Upper lobe of left lung (tissue), 6 donors: ENCODE measurements at regions not wholly inside any gene's neighbourhood (a gene's known extent, or its start where the extent isn't known, plus 50 kb on each side); places are given as distances from the start of the nearest gene placed in this dataset.
"Not testable (repeated sequence)": the region's sequence is repeated elsewhere in the genome, so short reads cannot be mapped to it uniquely, and the experiment has no call there.

Experiments
- ATAC-seq, 2 donors: fragments of 200-7000 bp; cut with Tn5 transposase; one replicate each; pipeline ENCODE4 v1.9.1; 2022; ENCODE audit warnings: mild to moderate bottlenecking in 2 of 2, moderate library complexity in 2 of 2; ENCODE audit not compliant: low FRiP score in 2 of 2
- DNase-seq, 2 donors: peaks; one replicate each; pipeline ENCODE4 v3.0.0-alpha.2; 2019 to 2020
- H3K27ac ChIP-seq, 4 donors: fragments of 200-600 bp; sonication (generic); one replicate each; pipeline ENCODE4 v1.5.1; 2016 to 2019
- H3K27me3 ChIP-seq, 4 donors: fragments of 200-600 bp; sonication (generic); one replicate each; pipeline ENCODE4 v1.5.1; 2017 to 2019
- H3K36me3 ChIP-seq, 4 donors: fragments of 200-600 bp; sonication (generic); one replicate each; pipeline ENCODE4 v1.5.1; 2016 to 2019
- H3K4me1 ChIP-seq, 4 donors: fragments of 200-600 bp; sonication (generic); one replicate each; pipeline ENCODE4 v1.5.1; 2018 to 2019
- H3K4me3 ChIP-seq, 4 donors: fragments of 200-600 bp; sonication (generic); one replicate each; pipeline ENCODE4 v1.5.1; 2017 to 2019; ENCODE audit warnings: mild to moderate bottlenecking in 2 of 4, moderate library complexity in 1 of 4
- H3K9me3 ChIP-seq, 4 donors: fragments of 200-600 bp; sonication (generic); one replicate each; pipeline ENCODE4 v1.5.1; 2018 to 2019
- EP300 ChIP-seq, 4 donors: sonication (generic); formaldehyde crosslinking; IDR thresholded peaks; one replicate each; pipeline ENCODE4 v1.5.1; 2017; ENCODE audit warnings: antibody characterized with exemption in 4 of 4, control low read depth in 2 of 4
- POLR2A ChIP-seq, 4 donors: fragments of 450-650 bp; IDR thresholded peaks; one replicate each; pipeline ENCODE4 v1.5.1; 2016 to 2017; ENCODE audit warnings: antibody characterized with exemption in 4 of 4, mild to moderate bottlenecking in 2 of 4
- POLR2AphosphoS5 ChIP-seq, 2 donors: sonication (generic); formaldehyde crosslinking; IDR thresholded peaks; one replicate each; pipeline ENCODE4 v1.5.1; 2017; ENCODE audit warnings: antibody characterized with exemption in 2 of 2
- WGBS, 2 donors: methylation state at CpG; one replicate each; pipeline ENCODE4 v1.1.5; 2017 to 2018; 5-methylcytosine and 5-hydroxymethylcytosine counted together
- TF ChIP-seq, protein P1 (sequence below), 6 experiments: fragments of 450-650 bp in 4 of 6; fragments of 200-600 bp in 2 of 6; sonication (generic) in 2 of 6; IDR thresholded peaks; one replicate each; pipeline ENCODE4 v1.5.1; 2016 to 2019; ENCODE audit warnings: antibody characterized with exemption in 6 of 6
- donor health status: DM: no; HTN: no; CAD: no; lungs with moderate emphysema.
- donor health status: DM: no; HTN: yes; CAD: no; lungs with severe emphysema.

DNA sequence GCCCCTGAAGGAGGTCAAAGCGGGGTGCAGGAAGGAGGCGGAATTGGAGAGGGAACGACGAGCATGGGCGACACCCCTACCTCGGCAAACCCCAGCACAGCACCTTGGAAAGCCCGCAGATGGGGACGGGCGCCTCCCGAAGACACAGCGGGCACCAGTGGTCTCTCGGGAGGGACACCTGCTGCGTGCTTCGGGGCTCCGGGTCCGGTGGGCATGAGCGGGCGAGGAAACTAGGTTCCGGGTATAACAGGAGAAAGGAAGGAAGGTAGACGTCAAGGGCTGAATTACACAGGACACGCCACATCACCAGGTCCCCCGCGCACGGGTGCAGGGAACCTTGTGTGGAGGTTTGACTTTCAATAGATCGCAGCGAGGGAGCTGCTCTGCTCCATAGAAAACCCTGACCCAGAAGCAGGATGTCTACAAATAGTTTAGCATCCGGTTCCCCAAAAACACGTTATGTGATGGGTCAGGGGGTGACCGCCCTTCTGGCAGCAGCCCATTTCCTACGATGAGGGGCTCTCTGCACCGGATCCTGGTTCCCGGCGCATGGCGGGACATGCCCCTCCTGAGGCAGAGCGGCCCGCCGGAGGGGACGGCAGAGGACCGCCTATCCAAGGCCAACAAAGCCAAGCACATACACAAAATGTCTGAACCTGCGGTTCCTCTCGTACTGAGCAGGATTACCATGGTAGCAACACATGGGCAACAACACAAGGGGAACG lies 196.9 kb downstream of the ALG10 start:
- peak in 1 of 2 donors; percentile 32 for ATAC-seq
- Histone ChIP-seq H3K9me3 (no peaks in the 10 kb centered on the region), H3K36me3 (no peaks in the 10 kb centered on the region), H3K4me3 (peak overlapping the region in 3 of 4 donors; percentile 37 to 48 (median 45)), H3K4me1 (peaks cover 0 to 5% (median 3%) of the 10 kb centered on the region in 4 donors), H3K27ac (no peak overlapping the region), H3K27me3 (no peaks in the 10 kb centered on the region)
- peak in 1 of 2 donors; percentile 79 for DNase-seq
- WGBS, 2 donors = 39 to 58% methylated on average over 30 to 41 of the region's 42 CpGs
- TF ChIP-seq POLR2AphosphoS5 (IDR thresholded peaks at IDR 0.05) = no peak
- TF ChIP-seq EP300 (IDR thresholded peaks at IDR 0.05) = no peak
- TF ChIP-seq, protein P1, sequence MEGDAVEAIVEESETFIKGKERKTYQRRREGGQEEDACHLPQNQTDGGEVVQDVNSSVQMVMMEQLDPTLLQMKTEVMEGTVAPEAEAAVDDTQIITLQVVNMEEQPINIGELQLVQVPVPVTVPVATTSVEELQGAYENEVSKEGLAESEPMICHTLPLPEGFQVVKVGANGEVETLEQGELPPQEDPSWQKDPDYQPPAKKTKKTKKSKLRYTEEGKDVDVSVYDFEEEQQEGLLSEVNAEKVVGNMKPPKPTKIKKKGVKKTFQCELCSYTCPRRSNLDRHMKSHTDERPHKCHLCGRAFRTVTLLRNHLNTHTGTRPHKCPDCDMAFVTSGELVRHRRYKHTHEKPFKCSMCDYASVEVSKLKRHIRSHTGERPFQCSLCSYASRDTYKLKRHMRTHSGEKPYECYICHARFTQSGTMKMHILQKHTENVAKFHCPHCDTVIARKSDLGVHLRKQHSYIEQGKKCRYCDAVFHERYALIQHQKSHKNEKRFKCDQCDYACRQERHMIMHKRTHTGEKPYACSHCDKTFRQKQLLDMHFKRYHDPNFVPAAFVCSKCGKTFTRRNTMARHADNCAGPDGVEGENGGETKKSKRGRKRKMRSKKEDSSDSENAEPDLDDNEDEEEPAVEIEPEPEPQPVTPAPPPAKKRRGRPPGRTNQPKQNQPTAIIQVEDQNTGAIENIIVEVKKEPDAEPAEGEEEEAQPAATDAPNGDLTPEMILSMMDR (IDR thresholded peaks at IDR 0.05) = no peak
- no peak for TF ChIP-seq POLR2A (IDR thresholded peaks at IDR 0.05)

DNA sequence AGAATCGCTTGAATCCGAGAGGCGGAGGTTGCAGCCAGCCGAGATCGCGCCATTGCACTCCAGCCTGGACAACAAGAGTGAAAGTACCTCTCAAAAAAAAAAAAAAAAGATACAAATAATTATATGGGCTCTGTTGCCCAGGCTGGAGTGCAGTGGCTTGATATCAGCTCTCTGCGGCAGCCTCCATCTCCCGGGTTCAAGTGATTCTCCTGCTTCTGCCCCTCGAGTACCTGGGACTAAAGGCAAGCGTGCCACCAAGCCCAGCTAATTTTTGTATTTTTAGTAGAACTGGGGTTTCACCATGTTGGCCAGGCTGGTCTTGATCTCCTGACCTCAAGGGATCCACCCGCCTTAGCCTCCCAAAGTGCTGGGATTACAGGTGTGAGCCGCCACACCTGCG lies 197.8 kb downstream of the ALG10 start:
- not testable (repeated sequence) for ATAC-seq, H3K27me3 ChIP-seq, H3K4me3 ChIP-seq, H3K36me3 ChIP-seq, DNase-seq, H3K4me1 ChIP-seq, H3K27ac ChIP-seq, H3K9me3 ChIP-seq
- 95 to 96% methylated on average over 13 of the region's 13 CpGs for WGBS, 2 donors

DNA sequence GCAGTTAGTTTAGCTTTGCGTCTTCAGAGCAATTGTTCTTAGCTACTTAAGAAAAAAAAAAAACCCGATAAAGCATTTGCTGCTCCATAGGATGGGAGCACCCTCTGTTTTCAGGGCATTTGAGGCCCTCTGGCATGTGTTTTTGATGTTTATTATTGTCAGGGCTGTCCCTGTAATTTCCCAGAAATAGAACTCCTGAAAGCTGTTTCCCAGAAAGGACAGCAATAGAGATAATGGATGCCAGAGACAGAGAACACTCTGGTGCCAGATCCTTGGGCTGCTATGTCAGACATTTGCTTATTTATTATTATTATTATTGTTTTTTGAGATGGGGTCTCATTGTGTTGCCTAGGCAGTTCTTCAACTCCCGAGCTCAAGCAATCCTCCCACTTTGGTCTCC lies 201.3 kb downstream of the ALG10 start:
- H3K27ac ChIP-seq = no peak overlapping the region
- peaks cover 0 to 3% (median 2%) of the 10 kb centered on the region in 4 donors for H3K4me1 ChIP-seq
- H3K27me3 ChIP-seq = no peaks in the 10 kb centered on the region
- ATAC-seq (no peak), DNase-seq (no peak)
- TF ChIP-seq POLR2A (IDR thresholded peaks at IDR 0.05) (no peak), POLR2AphosphoS5 (IDR thresholded peaks at IDR 0.05) (no peak), EP300 (IDR thresholded peaks at IDR 0.05) (no peak)
- TF ChIP-seq, protein P1 (IDR thresholded peaks at IDR 0.05) = no peak
- no peaks in the 10 kb centered on the region for H3K9me3 ChIP-seq
- H3K36me3 ChIP-seq = no peaks in the 10 kb centered on the region
- WGBS, 2 donors = 77 to 86% methylated on average over 3 of the region's 3 CpGs
- H3K4me3 ChIP-seq = no peak overlapping the region

DNA sequence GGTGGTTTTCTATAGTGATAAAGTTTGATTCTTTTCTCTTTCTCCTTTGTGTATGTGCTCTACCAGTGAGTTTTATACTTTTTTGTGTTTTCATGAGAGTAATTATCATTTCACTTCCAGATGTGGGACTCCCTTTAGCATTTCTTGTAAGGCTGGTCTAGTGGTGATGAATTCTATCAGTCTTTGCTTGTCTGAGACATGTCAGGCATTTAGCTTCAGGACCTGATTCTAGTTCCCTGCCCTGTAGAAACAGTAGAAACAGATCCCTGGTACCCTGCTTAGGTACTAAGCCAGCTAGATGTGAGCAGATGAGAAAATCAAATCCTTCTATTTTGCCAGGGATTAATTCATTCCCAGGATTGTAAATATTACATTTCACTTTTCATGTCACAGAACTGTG lies 203.7 kb downstream of the ALG10 start:
- not testable (repeated sequence) for H3K27ac ChIP-seq, H3K4me3 ChIP-seq, DNase-seq, ATAC-seq, H3K36me3 ChIP-seq, H3K4me1 ChIP-seq, H3K9me3 ChIP-seq, H3K27me3 ChIP-seq

DNA sequence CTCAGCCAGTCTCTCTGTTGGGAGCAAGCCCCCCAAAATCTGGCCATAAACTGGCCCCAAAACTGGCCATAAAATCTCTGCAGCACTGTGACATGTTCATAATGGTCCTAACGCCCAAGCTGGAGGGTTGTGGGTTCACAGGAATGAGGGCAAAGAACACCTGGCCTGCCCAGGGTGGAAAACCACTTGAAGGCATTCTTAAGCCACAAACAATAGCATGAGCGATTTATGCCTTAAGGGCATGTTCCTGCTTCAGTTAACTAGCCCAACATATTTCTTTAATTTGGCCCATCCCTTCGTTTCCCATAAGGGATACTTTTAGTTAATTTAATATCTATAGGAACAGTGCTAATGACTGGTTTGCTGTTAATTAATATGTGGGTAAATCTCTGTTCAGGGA lies 205.8 kb downstream of the ALG10 start:
- not testable (repeated sequence) for DNase-seq, ATAC-seq, H3K4me3 ChIP-seq, H3K27me3 ChIP-seq, H3K9me3 ChIP-seq, H3K4me1 ChIP-seq, H3K27ac ChIP-seq, H3K36me3 ChIP-seq
- 36 to 62% methylated on average over 3 of the region's 3 CpGs for WGBS, 2 donors

DNA sequence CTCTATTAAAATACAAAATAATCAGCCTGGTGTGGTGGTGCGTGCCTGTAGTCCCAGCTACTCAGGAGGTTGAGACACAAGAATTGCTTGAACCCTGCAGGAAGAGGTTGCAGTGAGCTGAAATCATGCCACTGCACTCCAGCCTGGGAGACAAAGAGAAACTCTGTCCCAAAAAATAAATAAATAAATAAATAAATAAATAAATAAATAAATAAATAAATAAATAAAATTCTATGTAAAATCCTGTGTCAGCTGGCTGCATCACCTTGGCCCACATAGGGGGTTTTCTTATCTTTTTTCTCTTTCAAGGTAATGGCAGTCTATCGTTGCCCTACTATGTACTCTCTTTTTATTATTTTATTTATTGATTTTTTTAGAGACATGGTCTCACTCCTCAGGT lies 206.7 kb downstream of the ALG10 start:
- H3K4me3 ChIP-seq, DNase-seq, H3K4me1 ChIP-seq, H3K27ac ChIP-seq, H3K9me3 ChIP-seq, ATAC-seq, H3K36me3 ChIP-seq, H3K27me3 ChIP-seq: not testable (repeated sequence)
- WGBS, 2 donors = 82 to 86% methylated on average over 2 of the region's 2 CpGs

DNA sequence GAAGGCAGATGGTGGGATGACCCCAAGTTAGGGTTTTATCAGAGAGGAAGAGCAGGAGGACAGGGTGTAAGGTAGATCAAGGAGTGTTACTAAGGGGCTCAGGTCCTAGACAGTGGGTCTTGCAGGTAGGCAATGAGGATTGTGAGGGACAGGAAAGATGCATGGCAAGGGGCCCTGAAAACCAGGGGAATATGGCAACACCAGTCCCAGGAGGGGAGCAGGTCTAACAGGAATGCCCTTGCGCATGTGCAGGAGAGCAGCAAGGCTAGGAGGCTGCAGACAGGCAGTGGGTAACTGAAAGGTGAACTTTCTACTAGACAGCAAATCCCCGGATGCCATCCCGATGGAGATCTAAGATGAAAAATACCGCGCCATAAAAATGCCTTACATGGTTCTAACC lies 211.3 kb downstream of the ALG10 start:
- Histone ChIP-seq H3K27ac (no peak overlapping the region), H3K27me3 (no peaks in the 10 kb centered on the region), H3K4me3 (no peak overlapping the region), H3K4me1 (no peaks in the 10 kb centered on the region), H3K9me3 (no peaks in the 10 kb centered on the region), H3K36me3 (no peaks in the 10 kb centered on the region)
- WGBS, 2 donors = 93 to 95% methylated on average over 5 of the region's 5 CpGs
- ATAC-seq (no peak), DNase-seq (no peak)
- no peak for TF ChIP-seq EP300 (IDR thresholded peaks at IDR 0.05)
- TF ChIP-seq POLR2AphosphoS5 (IDR thresholded peaks at IDR 0.05) = no peak
- TF ChIP-seq, protein P1 (IDR thresholded peaks at IDR 0.05) = no peak
- TF ChIP-seq POLR2A (IDR thresholded peaks at IDR 0.05) = no peak
